ENCODE measurements at regions not wholly inside any gene's neighbourhood (a gene's known extent, or its start where the extent isn't known, plus 50 kb on each side); places are given as distances from the start of the nearest gene placed in this dataset.

DNA sequence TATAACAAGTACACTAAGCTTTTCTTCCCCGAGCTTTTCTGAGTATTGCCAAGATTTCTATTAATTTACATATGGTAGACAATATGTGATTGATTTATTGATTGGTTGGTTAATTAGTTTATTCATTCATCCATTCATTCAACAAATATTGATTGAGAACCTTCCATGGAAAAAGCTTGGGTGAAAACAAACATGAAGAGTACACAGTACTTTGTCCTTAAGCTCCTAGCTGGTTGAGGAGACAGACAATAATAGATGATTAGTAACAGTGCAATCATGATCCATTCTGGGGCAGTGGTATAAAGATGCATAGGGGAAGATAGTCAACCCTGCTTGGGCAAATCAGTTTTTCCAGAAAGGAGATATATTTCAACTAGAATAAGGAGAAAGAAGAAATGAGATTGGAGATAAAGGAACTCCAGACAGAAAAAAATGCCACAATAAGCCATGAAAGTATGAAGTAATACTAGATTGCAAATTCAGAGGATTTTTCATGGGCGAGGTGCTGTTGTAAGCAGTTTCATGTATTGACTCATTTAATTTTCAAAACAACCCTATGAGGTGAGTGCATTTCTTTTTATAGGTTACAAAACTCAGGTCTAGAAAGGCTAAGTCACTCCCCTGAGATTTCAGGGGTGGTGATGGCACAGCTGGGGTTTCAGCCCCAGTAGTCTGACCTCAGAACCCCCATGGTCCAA, 129.5 kb downstream of the RND3 start:
- DNase-seq (ENCODE audit: low spot score) = no peak
- H3K9me3 Mint-ChIP-seq = peaks cover 6% of the 10 kb centered on the region
- H3K27me3 Mint-ChIP-seq (ENCODE audit: insufficient read depth) = no peaks in the 10 kb centered on the region
- no peak overlapping the region for H3K4me3 Mint-ChIP-seq
- no peak overlapping the region for H3K27ac Mint-ChIP-seq
- intact Hi-C loops (cut with micrococcal nuclease) = no loop called here
- H3K36me3 Mint-ChIP-seq (ENCODE audit: low read depth) = no peaks in the 10 kb centered on the region
- no peaks in the 10 kb centered on the region for H3K4me1 Mint-ChIP-seq (ENCODE audit: low read depth)

DNA sequence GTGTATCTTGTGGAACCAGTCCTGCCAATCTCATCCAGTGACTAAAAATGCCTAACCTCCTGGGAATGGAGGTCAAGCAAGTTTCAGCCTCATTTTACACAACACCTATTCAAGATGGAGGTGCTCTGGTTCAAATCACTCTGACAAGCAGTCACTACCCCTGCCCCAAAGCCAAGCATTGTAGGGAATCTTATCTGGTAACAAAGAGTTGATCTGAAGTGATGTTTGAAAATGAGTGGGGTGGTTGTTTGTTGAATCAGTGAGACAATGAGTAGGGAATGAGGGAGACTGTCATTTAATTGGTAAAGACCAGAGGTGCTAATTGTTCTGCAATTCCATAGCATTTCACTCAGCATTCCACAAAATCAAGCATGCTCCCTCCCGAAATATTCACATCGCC, 132.0 kb downstream of the RND3 start:
- H3K27me3 Mint-ChIP-seq (ENCODE audit: insufficient read depth) = no peaks in the 10 kb centered on the region
- H3K36me3 Mint-ChIP-seq (ENCODE audit: low read depth) = no peaks in the 10 kb centered on the region
- H3K27ac Mint-ChIP-seq = no peak overlapping the region
- H3K9me3 Mint-ChIP-seq = peaks cover 6% of the 10 kb centered on the region
- DNase-seq (ENCODE audit: low spot score) = no peak
- H3K4me1 Mint-ChIP-seq (ENCODE audit: low read depth) = no peaks in the 10 kb centered on the region
- intact Hi-C loops (cut with micrococcal nuclease) = no loop called here
- no peak overlapping the region for H3K4me3 Mint-ChIP-seq

- H3K4me1 Mint-ChIP-seq (ENCODE audit: low read depth) = no peaks in the 10 kb centered on the region
- no peaks in the 10 kb centered on the region for H3K27me3 Mint-ChIP-seq (ENCODE audit: insufficient read depth)
- no peak overlapping the region for H3K27ac Mint-ChIP-seq
- H3K36me3 Mint-ChIP-seq (ENCODE audit: low read depth) = no peaks in the 10 kb centered on the region
- H3K9me3 Mint-ChIP-seq = peaks cover 6% of the 10 kb centered on the region
- intact Hi-C loops (cut with micrococcal nuclease) = no loop called here
- no peak for DNase-seq (ENCODE audit: low spot score)
- H3K4me3 Mint-ChIP-seq = no peak overlapping the region
Observed at GRCh38 chr2:150353376-150353775, 134.1 kb downstream of the RND3 start.

DNA sequence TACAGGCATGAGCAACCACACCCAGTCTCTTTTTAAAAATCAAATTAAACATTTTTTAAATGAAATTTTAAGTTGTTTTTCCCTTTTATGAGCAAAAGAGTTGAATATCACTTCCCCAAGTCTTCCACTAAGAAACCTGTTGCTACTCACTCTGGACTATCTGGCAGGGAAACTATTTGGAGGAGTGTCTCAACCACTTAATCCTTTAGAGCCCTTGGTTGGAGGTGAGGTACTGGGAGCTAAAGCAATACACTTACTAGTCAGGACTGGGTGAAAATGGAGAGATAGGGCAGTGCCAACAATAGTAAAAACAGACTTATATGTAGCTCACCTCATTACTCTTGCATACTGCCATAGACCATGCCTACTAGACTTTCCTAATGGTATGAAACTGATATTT, 135.5 kb downstream of the RND3 start:
- Mint-ChIP-seq H3K4me3 (no peak overlapping the region), H3K36me3 (ENCODE audit: low read depth) (no peaks in the 10 kb centered on the region), H3K9me3 (peaks cover 3% of the 10 kb centered on the region), H3K4me1 (ENCODE audit: low read depth) (no peaks in the 10 kb centered on the region), H3K27me3 (ENCODE audit: insufficient read depth) (no peaks in the 10 kb centered on the region), H3K27ac (no peak overlapping the region)
- intact Hi-C loops (cut with micrococcal nuclease) = no loop called here
- no peak for DNase-seq (ENCODE audit: low spot score)

DNA sequence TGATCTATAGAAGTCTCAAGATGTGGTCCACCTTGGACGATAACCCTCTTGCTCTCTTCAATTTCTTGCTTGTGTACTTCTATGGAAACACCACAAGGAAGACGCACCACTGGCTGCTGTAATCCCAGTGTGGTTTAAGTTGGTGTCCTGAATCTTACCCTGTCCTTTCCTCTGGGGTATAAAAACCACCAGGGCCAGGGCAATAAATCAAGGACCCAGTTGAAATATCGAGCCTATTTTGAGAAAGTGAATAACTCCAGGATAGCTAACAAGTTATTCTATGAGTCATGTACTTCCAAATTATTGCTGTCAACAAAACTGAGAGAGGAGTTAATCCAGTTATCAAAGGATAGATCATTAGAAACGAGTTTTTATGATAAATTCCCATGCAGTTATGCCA, 137.0 kb downstream of the RND3 start:
- no peaks in the 10 kb centered on the region for H3K4me1 Mint-ChIP-seq (ENCODE audit: low read depth)
- intact Hi-C loops (cut with micrococcal nuclease) = no loop called here
- peaks cover 3% of the 10 kb centered on the region for H3K9me3 Mint-ChIP-seq
- H3K27ac Mint-ChIP-seq = no peak overlapping the region
- H3K4me3 Mint-ChIP-seq = no peak overlapping the region
- no peak for DNase-seq (ENCODE audit: low spot score)
- H3K36me3 Mint-ChIP-seq (ENCODE audit: low read depth) = no peaks in the 10 kb centered on the region
- no peaks in the 10 kb centered on the region for H3K27me3 Mint-ChIP-seq (ENCODE audit: insufficient read depth)

- Mint-ChIP-seq H3K27me3 (ENCODE audit: insufficient read depth) (no peaks in the 10 kb centered on the region), H3K4me3 (no peak overlapping the region), H3K36me3 (ENCODE audit: low read depth) (no peaks in the 10 kb centered on the region), H3K9me3 (no peaks in the 10 kb centered on the region), H3K27ac (no peak overlapping the region), H3K4me1 (ENCODE audit: low read depth) (no peaks in the 10 kb centered on the region)
- intact Hi-C loops (cut with micrococcal nuclease) = no loop called here
- DNase-seq (ENCODE audit: low spot score) = no peak
Observed at GRCh38 chr2:150346806-150347205, 140.7 kb downstream of the RND3 start.

DNA sequence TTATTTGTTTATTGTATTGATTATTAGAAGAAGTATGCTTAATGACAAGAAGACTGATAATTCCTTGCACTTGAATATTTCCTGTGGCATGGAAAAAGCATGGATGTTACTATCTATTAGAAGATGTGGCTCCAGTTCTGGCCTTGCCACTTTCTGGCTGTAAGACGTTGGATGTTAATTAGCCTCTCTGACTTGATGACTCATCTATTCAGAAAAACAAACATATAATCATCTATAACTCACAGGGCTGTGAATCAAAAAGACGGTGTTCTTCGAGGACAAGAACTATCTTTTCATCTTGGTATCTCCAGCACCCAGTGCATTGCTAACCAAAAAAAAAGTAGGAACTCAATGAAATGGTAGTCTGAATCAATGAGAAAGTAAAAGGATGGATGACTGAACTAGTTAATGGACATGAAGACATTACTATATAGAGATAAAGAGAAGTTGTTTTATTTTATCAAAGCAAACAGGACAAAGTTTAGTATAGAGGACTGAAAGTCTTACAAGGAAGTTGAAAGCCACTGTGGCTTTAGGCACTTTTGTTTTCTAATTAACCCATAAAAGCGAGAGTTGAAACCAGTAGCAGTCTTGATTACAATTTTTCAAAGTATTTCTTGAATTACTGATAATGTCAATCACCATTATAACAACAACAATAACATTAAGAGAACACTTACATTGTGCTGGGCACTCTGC, 145.3 kb downstream of the RND3 start:
- no peak for DNase-seq (ENCODE audit: low spot score)
- no peak overlapping the region for H3K27ac Mint-ChIP-seq
- no peak overlapping the region for H3K4me3 Mint-ChIP-seq
- no peaks in the 10 kb centered on the region for H3K9me3 Mint-ChIP-seq
- no peaks in the 10 kb centered on the region for H3K4me1 Mint-ChIP-seq (ENCODE audit: low read depth)
- H3K36me3 Mint-ChIP-seq (ENCODE audit: low read depth) = no peaks in the 10 kb centered on the region
- no peaks in the 10 kb centered on the region for H3K27me3 Mint-ChIP-seq (ENCODE audit: insufficient read depth)
- intact Hi-C loops (cut with micrococcal nuclease) = no loop called here

- no peaks in the 10 kb centered on the region for H3K4me1 Mint-ChIP-seq (ENCODE audit: low read depth)
- intact Hi-C loops (cut with micrococcal nuclease) = no loop called here
- H3K36me3 Mint-ChIP-seq (ENCODE audit: low read depth) = no peaks in the 10 kb centered on the region
- H3K27ac Mint-ChIP-seq = no peak overlapping the region
- no peak for DNase-seq (ENCODE audit: low spot score)
- no peak overlapping the region for H3K4me3 Mint-ChIP-seq
- no peaks in the 10 kb centered on the region for H3K27me3 Mint-ChIP-seq (ENCODE audit: insufficient read depth)
- H3K9me3 Mint-ChIP-seq = no peaks in the 10 kb centered on the region
Observed at GRCh38 chr2:150339951-150340350, 147.5 kb downstream of the RND3 start.

DNA sequence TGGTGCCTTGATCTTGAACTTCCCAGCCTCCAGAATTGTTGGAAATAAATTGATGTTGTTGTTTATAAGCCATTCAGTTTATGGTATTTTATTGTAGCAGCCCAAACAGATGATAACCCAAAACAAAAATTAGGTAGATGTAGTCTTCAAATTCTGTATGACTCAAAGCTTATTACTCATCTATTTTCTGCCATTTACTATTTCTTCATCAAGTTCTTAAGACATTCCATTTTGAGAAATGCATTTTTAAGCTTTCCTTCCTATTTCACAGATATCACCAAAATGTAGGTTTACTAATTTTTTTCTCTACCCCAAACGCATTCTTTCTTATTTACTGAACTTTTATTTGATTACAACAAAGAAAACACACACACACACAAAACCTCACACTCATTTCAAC, 148.2 kb downstream of the RND3 start:
- Mint-ChIP-seq H3K4me1 (ENCODE audit: low read depth) (no peaks in the 10 kb centered on the region), H3K4me3 (no peak overlapping the region), H3K36me3 (ENCODE audit: low read depth) (no peaks in the 10 kb centered on the region), H3K27ac (no peak overlapping the region), H3K9me3 (no peaks in the 10 kb centered on the region), H3K27me3 (ENCODE audit: insufficient read depth) (no peaks in the 10 kb centered on the region)
- DNase-seq (ENCODE audit: low spot score) = no peak
- intact Hi-C loops (cut with micrococcal nuclease) = no loop called here

GRCh38 chr2:150335596-150335995, 151.9 kb downstream of the RND3 start:
- Mint-ChIP-seq H3K36me3 (ENCODE audit: low read depth) (no peaks in the 10 kb centered on the region), H3K4me3 (no peak overlapping the region), H3K27ac (no peak overlapping the region), H3K27me3 (ENCODE audit: insufficient read depth) (no peaks in the 10 kb centered on the region), H3K9me3 (no peaks in the 10 kb centered on the region), H3K4me1 (ENCODE audit: low read depth) (no peaks in the 10 kb centered on the region)
- intact Hi-C loops (cut with micrococcal nuclease) = no loop called here
- DNase-seq (ENCODE audit: low spot score) = no peak

DNA sequence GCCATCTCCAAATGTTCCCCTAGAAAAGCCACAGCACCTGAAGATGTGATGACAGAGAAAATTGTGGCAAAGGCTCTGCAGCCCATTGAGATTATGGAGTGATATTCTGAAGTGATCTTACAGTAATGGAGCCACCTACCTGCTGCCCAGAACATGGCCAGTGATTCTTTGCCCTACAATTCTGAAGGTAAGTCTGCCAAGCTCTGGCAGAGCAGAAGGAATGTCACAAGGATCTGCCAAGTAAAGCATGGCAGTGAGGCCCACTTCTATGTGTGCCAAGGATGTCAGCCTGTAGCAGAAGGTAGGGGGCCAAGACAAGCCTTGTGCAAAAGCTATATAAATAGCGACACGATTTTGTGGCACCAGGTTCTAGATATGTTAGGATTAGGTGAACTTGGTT, 155.1 kb downstream of the RND3 start:
- DNase-seq (ENCODE audit: low spot score) = no peak
- no peaks in the 10 kb centered on the region for H3K27me3 Mint-ChIP-seq (ENCODE audit: insufficient read depth)
- H3K4me3 Mint-ChIP-seq = no peak overlapping the region
- intact Hi-C loops (cut with micrococcal nuclease) = no loop called here
- no peaks in the 10 kb centered on the region for H3K4me1 Mint-ChIP-seq (ENCODE audit: low read depth)
- H3K9me3 Mint-ChIP-seq = no peaks in the 10 kb centered on the region
- H3K27ac Mint-ChIP-seq = no peak overlapping the region
- no peaks in the 10 kb centered on the region for H3K36me3 Mint-ChIP-seq (ENCODE audit: low read depth)

DNA sequence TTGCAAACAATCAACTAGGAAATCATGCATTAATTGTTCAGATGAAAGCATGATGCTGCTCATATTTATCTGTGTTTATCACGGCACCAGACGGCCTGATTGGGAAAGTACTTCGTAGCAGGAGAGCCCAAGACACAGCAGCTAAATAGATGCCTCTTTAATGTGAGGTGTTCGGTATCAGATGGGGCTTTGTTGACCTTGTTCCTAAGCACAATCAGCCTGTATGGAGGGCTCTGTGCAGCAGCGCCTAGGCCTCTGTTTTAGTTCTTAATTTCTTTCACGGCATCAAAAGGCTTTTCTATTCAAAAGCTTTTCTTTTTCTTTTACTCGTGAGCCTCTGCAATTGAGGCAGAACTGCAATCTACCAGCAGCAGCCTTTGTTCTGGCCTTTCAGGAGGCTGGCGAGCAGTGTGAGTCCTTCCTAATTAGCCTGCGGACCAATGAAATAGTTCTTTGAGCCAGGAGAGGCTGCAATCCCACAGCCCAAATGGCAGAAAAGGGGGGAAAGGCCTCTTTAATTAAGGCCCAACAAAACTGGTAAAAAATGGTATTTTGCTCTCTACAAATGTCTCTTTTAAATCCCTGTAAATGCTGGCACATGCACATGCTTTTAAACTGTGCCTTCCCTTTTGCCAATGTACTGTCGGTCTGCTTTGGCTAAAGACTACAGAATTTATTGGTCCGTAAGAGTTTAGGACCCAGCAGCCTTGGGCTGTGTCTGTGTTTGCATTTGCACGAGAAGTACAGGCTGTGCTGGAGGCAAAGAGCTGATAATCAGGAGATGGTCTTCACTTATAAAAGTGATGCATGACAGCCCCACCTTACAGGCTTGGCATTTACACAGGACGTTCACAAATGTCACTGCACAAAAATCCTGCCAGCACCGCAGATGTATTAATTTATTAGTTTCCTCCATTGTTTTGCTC, 159.6 kb downstream of the RND3 start:
- Mint-ChIP-seq H3K27ac (no peak overlapping the region), H3K27me3 (ENCODE audit: insufficient read depth) (no peaks in the 10 kb centered on the region), H3K9me3 (no peaks in the 10 kb centered on the region), H3K4me3 (no peak overlapping the region), H3K36me3 (ENCODE audit: low read depth) (no peaks in the 10 kb centered on the region), H3K4me1 (ENCODE audit: low read depth) (no peaks in the 10 kb centered on the region)
- intact Hi-C loops (cut with micrococcal nuclease) = no loop called here
- no peak for DNase-seq (ENCODE audit: low spot score)

DNA sequence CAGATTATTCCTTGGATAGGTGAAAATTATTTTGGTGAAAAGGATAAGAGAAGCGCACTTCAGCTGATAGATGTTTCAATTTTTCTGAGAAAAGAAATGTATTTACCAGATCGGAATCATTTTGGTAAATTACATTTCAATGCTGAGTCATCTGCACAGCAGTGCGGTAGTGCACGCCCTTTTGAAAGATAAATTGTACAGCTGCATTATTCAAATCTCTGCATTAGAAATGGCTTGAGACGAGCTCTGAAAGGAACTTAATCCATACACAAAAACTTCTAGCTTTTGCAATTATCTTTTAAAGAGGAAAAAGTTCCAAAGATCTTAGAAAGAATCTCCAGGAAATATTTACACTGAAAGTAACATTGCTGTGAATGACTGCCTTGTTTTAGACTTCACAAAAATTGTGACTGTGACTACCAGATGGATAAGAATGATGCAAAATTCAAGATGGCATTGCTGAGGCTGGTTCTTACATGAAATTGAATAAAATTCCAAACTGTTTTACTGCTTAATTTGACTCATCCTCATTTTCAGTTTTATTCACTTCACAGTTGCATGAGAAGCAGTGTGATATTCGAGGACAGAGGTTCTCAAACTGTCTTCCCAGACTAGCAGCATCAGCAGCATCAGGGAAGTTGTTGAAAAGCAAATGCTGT, 161.7 kb downstream of the RND3 start:
- H3K4me1 Mint-ChIP-seq (ENCODE audit: low read depth) = no peaks in the 10 kb centered on the region
- no peak for DNase-seq (ENCODE audit: low spot score)
- H3K27ac Mint-ChIP-seq = no peak overlapping the region
- no peaks in the 10 kb centered on the region for H3K9me3 Mint-ChIP-seq
- H3K4me3 Mint-ChIP-seq = no peak overlapping the region
- intact Hi-C loops (cut with micrococcal nuclease) = no loop called here
- H3K27me3 Mint-ChIP-seq (ENCODE audit: insufficient read depth) = no peaks in the 10 kb centered on the region
- H3K36me3 Mint-ChIP-seq (ENCODE audit: low read depth) = no peaks in the 10 kb centered on the region

Data from activated T-helper 1 cell treated with anti-CD3 and anti-CD28 coated beads, Interleukin-12 subunit alpha, Interleukin-12 subunit beta, Interleukin-2, Interleukin-4 antibody, amounts not matched to agents 30 ng/mL and 10 ng/mL and 1 ng/mL, durations not matched to agents 14 hours and 24 hours and 36 hours (primary cell).